Retina (tissue), 1 donor: ENCODE measurements at regions not wholly inside any gene's neighbourhood (a gene's known extent, or its start where the extent isn't known, plus 50 kb on each side); places are given as distances from the start of the nearest gene placed in this dataset.
"Not testable (repeated sequence)": the region's sequence is repeated elsewhere in the genome, so short reads cannot be mapped to it uniquely, and the experiment has no call there.

ENCODE experiments used
- DNase-seq: peaks from one replicate; pipeline ENCODE4 v3.0.0-alpha.2; 2016

DNA sequence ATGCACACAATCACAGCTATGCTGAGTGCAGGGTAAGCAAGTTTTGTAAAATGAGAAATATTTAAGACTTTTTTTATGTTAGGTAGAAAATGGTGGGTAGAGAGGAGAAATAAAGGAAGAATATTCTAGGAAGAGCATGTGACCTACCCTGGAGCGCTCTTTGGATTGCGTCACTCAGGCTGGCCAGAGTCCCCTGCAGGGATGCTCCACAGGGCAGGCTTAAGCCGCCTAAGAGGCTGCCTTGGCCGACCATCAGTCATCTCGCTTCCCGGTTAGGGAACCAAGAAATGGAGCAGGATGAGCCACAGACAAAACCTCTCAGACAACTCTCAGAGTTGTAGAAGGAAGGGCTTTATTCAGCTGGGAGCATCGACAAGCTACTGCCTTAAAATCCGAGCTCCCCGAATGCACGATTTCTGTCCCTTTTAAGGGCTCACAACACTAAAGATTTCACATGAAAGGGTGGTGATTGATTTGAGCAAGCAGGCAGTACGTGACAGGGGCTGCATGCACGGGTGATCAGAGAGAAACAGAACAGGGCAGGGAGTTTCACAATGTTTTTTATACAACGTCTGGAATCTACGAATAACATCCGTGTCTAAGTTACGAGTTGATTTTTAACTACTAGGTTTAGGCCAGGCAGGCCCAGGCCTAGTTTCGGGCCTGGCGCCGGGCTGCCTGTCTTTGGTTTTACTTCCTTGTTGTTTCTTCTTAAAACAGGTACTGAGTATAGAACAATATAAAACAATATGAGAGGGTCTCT is 1072.0 kb downstream of the CBLN2 start:
- DNase-seq: no peak

- DNase-seq: no peak
These were observed 1087.9 kb downstream of the CBLN2 start for GRCh38 chr18:71456206-71456605.

DNA sequence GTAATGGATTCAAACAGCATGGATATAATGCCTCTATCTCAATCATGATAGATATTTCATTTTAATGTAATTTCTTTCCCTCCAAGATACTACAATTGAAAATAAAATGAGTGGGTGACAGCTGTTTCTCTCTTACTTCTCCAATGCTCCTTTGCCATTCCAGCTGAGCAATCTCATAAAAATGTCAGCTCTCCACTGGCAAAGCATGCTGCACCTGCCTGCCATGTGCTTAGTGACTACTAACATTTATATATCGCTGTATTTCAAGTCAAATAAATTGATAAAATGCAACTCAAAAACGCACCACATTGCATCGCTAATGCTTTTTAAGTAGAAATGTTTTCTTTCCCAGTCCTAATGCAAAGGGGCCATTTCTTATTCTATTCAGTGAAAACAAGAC is 1093.9 kb downstream of the CBLN2 start:
- DNase-seq: no peak

GRCh38 chr18:71443706-71444480 is 1100.2 kb downstream of the CBLN2 start:
- no peak for DNase-seq

DNA sequence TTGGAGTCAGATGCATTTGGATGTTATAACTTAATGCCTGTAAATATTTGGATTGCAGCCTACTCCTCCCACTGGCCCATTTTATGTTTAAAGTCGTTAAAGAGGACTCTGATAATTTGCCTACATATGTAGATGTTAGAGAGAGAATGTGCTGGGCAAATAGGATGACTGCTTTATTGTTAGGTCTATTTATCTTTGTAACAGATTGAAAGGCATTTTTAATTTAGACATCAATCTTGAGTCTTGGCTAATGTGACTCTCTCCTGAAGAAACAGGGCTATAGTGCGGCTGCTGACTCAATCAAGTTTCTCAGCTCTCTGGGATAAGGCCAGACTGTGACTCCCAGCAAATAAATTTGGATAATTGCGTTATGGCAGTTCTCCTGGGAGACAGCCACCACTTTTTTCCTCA is 1101.4 kb downstream of the CBLN2 start:
- DNase-seq: no peak

DNA sequence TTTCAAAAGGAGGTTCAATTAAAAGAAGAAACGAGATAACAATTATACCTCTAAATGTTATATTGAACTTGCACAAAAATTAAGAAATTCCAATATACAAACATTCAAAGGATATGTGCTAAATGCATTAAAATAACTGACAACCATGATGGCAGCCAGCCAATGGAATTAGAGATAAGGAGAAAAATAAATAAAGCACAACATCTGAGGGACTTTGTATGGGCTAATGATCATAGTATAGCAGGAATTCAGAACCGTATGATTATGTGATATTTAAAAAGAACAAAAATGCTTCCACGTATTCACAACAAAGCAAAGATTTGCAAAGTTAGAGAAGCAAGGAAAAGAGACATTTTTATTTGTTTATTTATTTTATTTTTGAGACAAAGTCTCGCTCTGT is 1103.0 kb downstream of the CBLN2 start:
- DNase-seq: no peak

DNA sequence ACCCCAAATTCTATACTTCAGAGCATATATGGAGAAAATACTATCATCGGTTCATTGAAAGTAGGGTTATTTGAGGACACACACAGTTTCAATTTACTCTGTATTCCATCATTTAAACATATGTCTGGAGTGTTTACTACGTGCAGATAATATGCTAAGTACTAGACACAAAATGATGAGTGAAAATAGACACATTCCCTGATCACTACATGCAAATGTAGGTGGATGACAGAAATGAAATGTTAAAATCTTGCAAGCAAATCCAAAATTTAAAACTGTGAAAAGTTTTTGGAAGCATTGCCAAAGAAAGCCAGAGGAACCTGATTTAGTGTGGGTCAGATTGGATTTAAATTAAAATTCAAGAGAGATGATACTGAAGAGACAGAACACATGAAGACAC is 1106.6 kb downstream of the CBLN2 start:
- DNase-seq: no peak

DNA sequence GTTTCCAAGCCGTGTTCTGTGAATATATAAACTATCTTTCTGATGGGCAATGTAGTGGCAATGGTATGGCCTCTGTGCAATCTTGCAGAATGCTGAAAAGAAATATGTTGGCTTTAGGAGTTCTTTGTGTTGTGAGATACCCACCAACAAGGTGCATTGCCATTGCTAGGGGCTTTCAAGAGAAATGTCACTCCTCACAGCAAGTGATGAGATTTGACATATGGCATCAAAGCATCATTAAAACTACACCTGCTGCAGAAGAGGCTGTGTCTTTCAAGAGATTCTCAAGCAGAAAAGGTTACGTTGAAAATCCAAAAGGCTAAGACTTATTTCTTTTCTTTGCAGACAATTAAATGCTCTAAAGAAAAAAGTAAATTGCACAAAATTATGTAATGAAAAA is 1110.8 kb downstream of the CBLN2 start:
- DNase-seq: no peak

DNA sequence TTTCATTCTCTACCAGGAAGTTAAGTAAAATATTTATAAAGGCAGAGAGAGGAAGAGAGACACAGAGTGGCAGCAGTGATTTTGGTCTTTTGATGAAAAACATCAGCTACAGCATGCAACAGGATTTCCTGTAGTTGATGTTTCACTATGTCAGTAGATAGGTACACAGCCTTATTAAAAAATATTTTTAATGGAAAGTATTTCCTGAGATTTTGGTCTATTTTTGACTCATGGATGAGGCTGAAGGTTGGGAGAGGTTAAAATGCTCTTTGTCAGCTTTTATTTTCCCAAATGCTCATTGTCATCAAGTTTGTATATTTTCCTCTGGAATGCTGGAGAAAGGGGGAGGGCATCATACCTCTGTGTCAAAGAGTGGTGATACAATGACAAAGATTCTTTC is 1112.5 kb downstream of the CBLN2 start:
- no peak for DNase-seq

DNA sequence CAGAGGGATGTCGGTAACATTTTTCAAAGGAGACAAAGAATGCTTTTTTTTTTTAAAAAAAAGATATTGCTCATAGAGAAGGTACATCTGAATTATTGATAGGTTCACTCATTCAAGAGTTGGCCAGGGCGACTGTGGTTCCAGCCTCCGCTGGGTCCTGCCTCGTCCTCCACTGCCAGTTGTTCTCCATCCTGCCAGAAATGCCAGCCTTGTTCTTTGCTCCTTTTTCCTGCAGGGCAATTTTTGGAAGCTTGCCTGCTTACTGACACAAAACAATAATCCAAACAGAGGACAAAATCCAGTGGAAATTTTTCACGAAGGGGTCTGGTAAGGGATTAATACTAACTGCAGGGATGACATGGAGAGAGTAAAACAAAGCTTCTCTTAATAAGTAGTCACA is 1113.0 kb downstream of the CBLN2 start:
- DNase-seq: peak; percentile 16

DNA sequence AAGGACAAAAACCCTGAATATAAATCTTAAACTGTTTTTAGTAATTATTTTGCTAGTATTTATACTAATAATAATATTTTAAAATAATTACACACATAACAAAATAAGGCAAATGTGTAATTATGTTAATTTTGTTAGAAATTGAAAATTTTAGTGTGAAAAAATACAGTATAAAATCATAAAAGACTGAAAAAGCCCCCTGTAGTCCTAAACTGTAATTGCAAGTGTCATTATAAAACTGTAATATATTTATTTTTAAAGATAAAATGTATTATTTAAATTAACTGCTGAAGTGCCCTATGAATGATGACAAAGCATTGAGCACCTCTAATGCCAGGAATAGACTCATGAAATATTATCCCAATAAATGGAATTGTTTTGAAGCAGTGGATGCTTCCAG is 1117.7 kb downstream of the CBLN2 start:
- no peak for DNase-seq

DNA sequence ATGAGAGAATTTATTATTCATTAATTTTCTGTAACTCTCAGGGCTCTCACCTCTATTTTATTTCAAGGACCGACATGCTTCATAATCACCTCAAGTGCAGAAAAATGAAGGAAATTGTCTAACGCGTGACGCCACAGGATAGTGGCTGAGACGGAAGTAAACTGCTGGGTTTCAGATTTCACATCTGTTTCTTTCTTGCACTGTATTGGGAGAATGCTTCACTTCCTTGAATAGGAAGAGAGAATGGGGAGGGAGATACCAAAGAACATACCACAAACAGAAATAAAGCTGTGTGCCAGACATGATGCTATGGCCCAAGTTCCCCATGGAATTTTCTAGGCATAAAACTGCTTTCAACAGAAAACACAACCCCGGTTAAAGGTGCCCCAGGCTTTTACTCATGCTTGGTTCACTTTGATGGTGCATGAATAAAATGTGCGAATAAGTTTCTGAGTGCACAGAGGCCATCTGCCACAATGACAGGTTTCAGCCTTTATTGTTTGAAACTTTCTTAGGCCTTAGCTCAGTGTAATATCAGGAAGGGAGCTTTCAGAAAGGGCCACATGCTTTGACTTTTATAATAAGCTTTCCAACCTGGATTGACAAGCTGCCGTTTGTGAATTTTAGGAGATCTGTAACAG is 1116.4 kb downstream of the SOCS6 start:
- DNase-seq: peak; percentile 31

- DNase-seq: no peak
These were observed 1114.7 kb downstream of the SOCS6 start for GRCh38 chr18:71403501-71403900.

GRCh38 chr18:71398531-71398930 is 1109.7 kb downstream of the SOCS6 start:
- peak; percentile 52 for DNase-seq

GRCh38 chr18:71388148-71388547 is 1099.3 kb downstream of the SOCS6 start:
- no peak for DNase-seq

GRCh38 chr18:71374294-71375000 is 1085.6 kb downstream of the SOCS6 start:
- no peak for DNase-seq

GRCh38 chr18:71371951-71372605 is 1083.2 kb downstream of the SOCS6 start:
- DNase-seq: no peak

- DNase-seq: no peak
These were observed 1082.0 kb downstream of the SOCS6 start for GRCh38 chr18:71370671-71371445.

- no peak for DNase-seq
These were observed 1081.2 kb downstream of the SOCS6 start for GRCh38 chr18:71370095-71370494.

- DNase-seq: no peak
These were observed 1073.3 kb downstream of the SOCS6 start for GRCh38 chr18:71362140-71362539.

GRCh38 chr18:71355599-71355998 is 1066.8 kb downstream of the SOCS6 start:
- not testable (repeated sequence) for DNase-seq

DNA sequence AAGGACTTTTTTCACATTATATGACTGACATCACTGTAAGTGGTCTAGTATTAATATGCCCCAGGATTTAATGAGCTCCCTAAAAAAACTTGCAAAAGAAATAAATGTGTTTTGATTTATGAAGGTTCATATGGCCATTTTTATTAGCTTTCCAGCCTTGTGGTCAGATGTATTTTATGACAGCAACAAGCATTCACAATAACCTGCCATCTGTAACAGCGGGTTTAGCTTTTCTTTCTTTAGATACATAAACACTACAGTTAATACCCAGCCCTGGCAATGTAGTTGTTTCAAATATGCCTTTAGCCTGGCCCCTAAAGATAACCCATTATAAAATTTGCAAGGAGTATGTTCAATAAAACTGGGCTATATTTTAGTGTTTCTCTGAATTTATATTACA is 1063.8 kb downstream of the SOCS6 start:
- DNase-seq: no peak
